Retinal pigment epithelial cell (primary cell): ENCODE measurements at regions not wholly inside any gene's neighbourhood (a gene's known extent, or its start where the extent isn't known, plus 50 kb on each side); places are given as distances from the start of the nearest gene placed in this dataset.

ENCODE experiments used
- DNase-seq: peaks from one replicate; pipeline ENCODE4 v3.0.0-alpha.2; 2010; ENCODE audit warnings: low read depth
- H3K4me3 ChIP-seq: 2 replicates; pipeline ENCODE4 v1.5.1; 2011; ENCODE audit warnings: mild to moderate bottlenecking, low read length, control low read depth, moderate library complexity
- CTCF ChIP-seq: conservative IDR thresholded peaks from 2 replicates; pipeline ENCODE4 v1.5.1; 2011; ENCODE audit warnings: low read depth, low read length, control low read depth, inconsistent platforms

- no peak overlapping the region for H3K4me3 ChIP-seq
- TF ChIP-seq CTCF, result no peak
- DNase-seq, result no peak
These were observed 239.2 kb upstream of the PLET1 start for GRCh38 chr11:112499881-112500204.

- TF ChIP-seq CTCF, result no peak
- no peak overlapping the region for H3K4me3 ChIP-seq
- DNase-seq, result no peak
These were observed 242.8 kb upstream of the PLET1 start for GRCh38 chr11:112503410-112503809.

GRCh38 chr11:112504056-112504455 is 243.4 kb upstream of the PLET1 start:
- no peak for DNase-seq
- H3K4me3 ChIP-seq, result no peak overlapping the region
- TF ChIP-seq CTCF, result no peak

GRCh38 chr11:112506852-112507251 is 246.2 kb upstream of the PLET1 start:
- no peak for DNase-seq

GRCh38 chr11:112507281-112507680 is 246.6 kb upstream of the PLET1 start:
- no peak overlapping the region for H3K4me3 ChIP-seq
- TF ChIP-seq CTCF, result no peak
- no peak for DNase-seq

More at GRCh38 chr11:112506852-112507251, 246.2 kb upstream of the PLET1 start:
- no peak for TF ChIP-seq CTCF
- H3K4me3 ChIP-seq, result no peak overlapping the region

GRCh38 chr11:112508750-112509149 is 248.1 kb upstream of the PLET1 start:
- H3K4me3 ChIP-seq, result no peak overlapping the region
- TF ChIP-seq CTCF, result no peak
- no peak for DNase-seq

- no peak overlapping the region for H3K4me3 ChIP-seq
- TF ChIP-seq CTCF, result no peak
- DNase-seq, result no peak
These were observed 248.6 kb upstream of the PLET1 start for GRCh38 chr11:112509300-112509699.
